GM12864 (cell line): ENCODE measurements at regions not wholly inside any gene's neighbourhood (a gene's known extent, or its start where the extent isn't known, plus 50 kb on each side); places are given as distances from the start of the nearest gene placed in this dataset.
"Not testable (repeated sequence)": the region's sequence is repeated elsewhere in the genome, so short reads cannot be mapped to it uniquely, and the experiment has no call there.

ENCODE experiments used
- DNase-seq: peaks from one replicate; pipeline ENCODE4 v3.0.0-alpha.2; 2011; ENCODE audit warnings: low read depth
- H3K4me3 ChIP-seq: 2 replicates; pipeline ENCODE4 v1.5.1; 2011; ENCODE audit warnings: mild to moderate bottlenecking, low read depth, low read length, control low read depth
- CTCF ChIP-seq: IDR thresholded peaks from 2 replicates; pipeline ENCODE4 v1.5.1; 2011; ENCODE audit warnings: low read depth, mild to moderate bottlenecking, moderate library complexity, low read length, control low read depth, inconsistent platforms; ENCODE audit errors: missing control alignments

GRCh38 chr3:72039677-72040076, 254.7 kb upstream of the PROK2 start:
- DNase-seq: no peak
- no peak for TF ChIP-seq CTCF
- no peak overlapping the region for H3K4me3 ChIP-seq

GRCh38 chr3:72036899-72037298, 252.0 kb upstream of the PROK2 start:
- no peak for DNase-seq
- no peak overlapping the region for H3K4me3 ChIP-seq
- TF ChIP-seq CTCF: no peak

GRCh38 chr3:72035606-72036005, 250.7 kb upstream of the PROK2 start:
- TF ChIP-seq CTCF: no peak
- no peak overlapping the region for H3K4me3 ChIP-seq
- DNase-seq: no peak

- no peak for TF ChIP-seq CTCF
- DNase-seq: no peak
Observed at GRCh38 chr3:72034986-72035385, 250.0 kb upstream of the PROK2 start.

GRCh38 chr3:72033666-72034428, 248.9 kb upstream of the PROK2 start:
- no peak overlapping the region for H3K4me3 ChIP-seq
- DNase-seq: no peak
- no peak for TF ChIP-seq CTCF

More at GRCh38 chr3:72034986-72035385, 250.0 kb upstream of the PROK2 start:
- no peak overlapping the region for H3K4me3 ChIP-seq

GRCh38 chr3:72032441-72033135, 247.6 kb upstream of the PROK2 start:
- H3K4me3 ChIP-seq: no peak overlapping the region
- TF ChIP-seq CTCF: no peak
- no peak for DNase-seq

GRCh38 chr3:72031581-72031980, 246.6 kb upstream of the PROK2 start:
- DNase-seq: no peak
- H3K4me3 ChIP-seq: no peak overlapping the region

GRCh38 chr3:72030296-72030695, 245.3 kb upstream of the PROK2 start:
- H3K4me3 ChIP-seq, DNase-seq: not testable (repeated sequence)

More at GRCh38 chr3:72031581-72031980, 246.6 kb upstream of the PROK2 start:
- TF ChIP-seq CTCF: no peak

GRCh38 chr3:72028726-72029125, 243.8 kb upstream of the PROK2 start:
- H3K4me3 ChIP-seq, DNase-seq: not testable (repeated sequence)

- DNase-seq, H3K4me3 ChIP-seq: not testable (repeated sequence)
Observed at GRCh38 chr3:72028307-72028706, 243.4 kb upstream of the PROK2 start.

- not testable (repeated sequence) for H3K4me3 ChIP-seq, DNase-seq
Observed at GRCh38 chr3:72027728-72028127, 242.8 kb upstream of the PROK2 start.
